NT2/D1 (cell line): ENCODE measurements at regions not wholly inside any gene's neighbourhood (a gene's known extent, or its start where the extent isn't known, plus 50 kb on each side); places are given as distances from the start of the nearest gene placed in this dataset.
"Not testable (repeated sequence)": the region's sequence is repeated elsewhere in the genome, so short reads cannot be mapped to it uniquely, and the experiment has no call there.

ENCODE experiments used
- DNase-seq: peaks from one replicate; pipeline ENCODE4 v3.0.0-alpha.2; 2011; ENCODE audit warnings: low read depth, low spot score
- H3K27me3 ChIP-seq: 2 replicates; pipeline ENCODE4 v1.6.0; 2011; ENCODE audit warnings: mild to moderate bottlenecking; ENCODE audit not compliant: insufficient read length, insufficient read depth
- H3K36me3 ChIP-seq: 2 replicates; pipeline ENCODE4 v1.6.1; 2011; ENCODE audit warnings: mild to moderate bottlenecking, low read length, mixed read lengths; ENCODE audit not compliant: insufficient read depth, insufficient read length
- H3K4me1 ChIP-seq: 2 replicates; pipeline ENCODE4 v1.5.1; 2011; ENCODE audit not compliant: insufficient read depth, insufficient read length
- H3K4me3 ChIP-seq: 2 replicates; pipeline ENCODE4 v1.5.1; 2011; ENCODE audit warnings: low read depth; ENCODE audit not compliant: insufficient read length
- H3K9ac ChIP-seq: 2 replicates; pipeline ENCODE4 v1.6.0; 2011; ENCODE audit warnings: low read depth; ENCODE audit not compliant: insufficient read length
- H3K9me3 ChIP-seq: 2 replicates; pipeline ENCODE4 v1.5.1; 2011; ENCODE audit warnings: mild to moderate bottlenecking, low read length; ENCODE audit not compliant: insufficient read depth
- SUZ12 ChIP-seq: IDR thresholded peaks from 2 replicates; pipeline ENCODE4 v1.6.1; 2011; ENCODE audit not compliant: insufficient read length, insufficient read depth; ENCODE audit errors: extremely low read depth
- YY1 ChIP-seq: IDR thresholded peaks from 2 replicates; pipeline ENCODE4 v1.6.1; 2011; ENCODE audit not compliant: insufficient read length, insufficient read depth
- ZNF274 ChIP-seq: IDR thresholded peaks from 2 replicates; pipeline ENCODE4 v1.6.1; 2011; ENCODE audit warnings: mild to moderate bottlenecking, low read depth, low read length

- Histone ChIP-seq H3K9ac (no peak overlapping the region), H3K36me3 (no peaks in the 10 kb centered on the region), H3K9me3 (no peaks in the 10 kb centered on the region), H3K27me3 (no peaks in the 10 kb centered on the region), H3K4me3 (no peak overlapping the region), H3K4me1 (peaks cover 3% of the 10 kb centered on the region)
- TF ChIP-seq SUZ12 (no peak), YY1 (no peak), ZNF274 (no peak)
- DNase-seq: no peak
Measured at GRCh38 chr11:70596091-70596490, 197.8 kb downstream of the CTTN start.

- H3K9ac ChIP-seq: no peak overlapping the region
- H3K4me1 ChIP-seq: peaks cover 5% of the 10 kb centered on the region
- no peaks in the 10 kb centered on the region for H3K9me3 ChIP-seq
- no peak overlapping the region for H3K4me3 ChIP-seq
- H3K27me3 ChIP-seq: no peaks in the 10 kb centered on the region
- no peak for TF ChIP-seq SUZ12
- no peak for TF ChIP-seq ZNF274
- no peak for TF ChIP-seq YY1
- H3K36me3 ChIP-seq: no peaks in the 10 kb centered on the region
- no peak for DNase-seq
Measured at GRCh38 chr11:70597006-70597555, 198.8 kb downstream of the CTTN start.

- Histone ChIP-seq H3K9me3 (no peaks in the 10 kb centered on the region), H3K36me3 (no peaks in the 10 kb centered on the region), H3K4me3 (no peak overlapping the region), H3K27me3 (no peaks in the 10 kb centered on the region), H3K4me1 (peaks cover 8% of the 10 kb centered on the region), H3K9ac (no peak overlapping the region)
- TF ChIP-seq ZNF274 (no peak), SUZ12 (no peak), YY1 (no peak)
- DNase-seq: no peak
Measured at GRCh38 chr11:70597751-70598625, 199.7 kb downstream of the CTTN start.

- not testable (repeated sequence) for H3K36me3 ChIP-seq, H3K4me3 ChIP-seq, DNase-seq, H3K9ac ChIP-seq, H3K27me3 ChIP-seq, H3K9me3 ChIP-seq
- peaks cover 11% of the 10 kb centered on the region for H3K4me1 ChIP-seq
Measured at GRCh38 chr11:70600911-70601415, 202.6 kb downstream of the CTTN start.

- no peaks in the 10 kb centered on the region for H3K27me3 ChIP-seq
- no peak for TF ChIP-seq ZNF274
- no peak for TF ChIP-seq YY1
- no peak for TF ChIP-seq SUZ12
- H3K9me3 ChIP-seq: no peaks in the 10 kb centered on the region
- DNase-seq: no peak
- H3K9ac ChIP-seq: no peak overlapping the region
- no peaks in the 10 kb centered on the region for H3K36me3 ChIP-seq
- H3K4me1 ChIP-seq: peaks cover 11% of the 10 kb centered on the region
- H3K4me3 ChIP-seq: no peak overlapping the region
Measured at GRCh38 chr11:70601861-70602538, 203.7 kb downstream of the CTTN start.

GRCh38 chr11:70603114-70603755 lies 204.9 kb downstream of the CTTN start:
- H3K4me3 ChIP-seq: no peak overlapping the region
- no peaks in the 10 kb centered on the region for H3K27me3 ChIP-seq
- H3K9me3 ChIP-seq: no peaks in the 10 kb centered on the region
- H3K4me1 ChIP-seq: peaks cover 16% of the 10 kb centered on the region
- TF ChIP-seq ZNF274 (no peak), YY1 (no peak), SUZ12 (no peak)
- no peak overlapping the region for H3K9ac ChIP-seq
- no peaks in the 10 kb centered on the region for H3K36me3 ChIP-seq
- no peak for DNase-seq
